HUES6 (cell line): ENCODE measurements at regions not wholly inside any gene's neighbourhood (a gene's known extent, or its start where the extent isn't known, plus 50 kb on each side); places are given as distances from the start of the nearest gene placed in this dataset.

ENCODE experiments used
- H3K27ac ChIP-seq: 2 replicates; pipeline ENCODE4 v1.7.0; 2013; ENCODE audit warnings: low read depth, mild to moderate bottlenecking, low read length, inconsistent platforms
- H3K27me3 ChIP-seq: 2 replicates; pipeline ENCODE4 v1.6.1; 2013; ENCODE audit warnings: low read length; ENCODE audit not compliant: control insufficient read depth, insufficient read depth
- H3K36me3 ChIP-seq: 2 replicates; pipeline ENCODE4 v1.6.1; 2013; ENCODE audit warnings: low read length; ENCODE audit not compliant: control insufficient read depth, insufficient read depth
- H3K4me1 ChIP-seq: 2 replicates; pipeline ENCODE4 v1.6.1; 2013; ENCODE audit warnings: low read length; ENCODE audit not compliant: control insufficient read depth, insufficient read depth
- H3K4me3 ChIP-seq: 2 replicates; pipeline ENCODE4 v1.5.1; 2013; ENCODE audit warnings: low read depth, low read length
- H3K9ac ChIP-seq: one replicate; pipeline ENCODE4 v1.6.1; 2013; ENCODE audit warnings: mild to moderate bottlenecking, low read length
- H3K9me3 ChIP-seq: 2 replicates; pipeline ENCODE4 v1.6.1; 2013; ENCODE audit warnings: low read depth, low read length; ENCODE audit not compliant: control insufficient read depth, insufficient read depth

DNA sequence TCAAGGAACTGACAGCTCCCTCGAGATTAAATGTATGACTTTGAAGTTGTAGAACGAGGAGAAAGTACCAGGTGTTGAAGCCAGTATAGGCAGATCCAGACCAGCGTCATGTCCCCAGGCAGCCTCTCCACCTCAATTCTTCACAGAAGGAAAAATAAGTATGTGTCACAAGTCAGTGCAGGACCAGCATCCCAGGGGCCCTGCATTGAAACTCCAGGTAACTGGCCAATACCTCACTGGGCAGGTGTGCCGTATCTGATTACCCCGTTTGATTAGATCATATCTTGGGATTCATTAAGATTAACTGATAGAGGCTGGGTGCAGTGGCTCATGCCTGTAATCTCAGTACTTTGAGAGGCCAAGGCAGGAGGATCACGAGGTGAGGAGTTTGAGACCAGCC lies 466.7 kb upstream of the B3GAT1 start:
- H3K4me3 ChIP-seq: no peak overlapping the region
- H3K4me1 ChIP-seq: peaks cover 5% of the 10 kb centered on the region; the same call in 1 of the 2 replicates
- H3K36me3 ChIP-seq: no peaks in the 10 kb centered on the region
- no peak overlapping the region for H3K9ac ChIP-seq
- H3K27me3 ChIP-seq: 0 out of 2 replicates have a peak, but pooled peaks cover 9% of the 10 kb centered on the region
- no peaks in the 10 kb centered on the region for H3K9me3 ChIP-seq
- no peak overlapping the region for H3K27ac ChIP-seq

DNA sequence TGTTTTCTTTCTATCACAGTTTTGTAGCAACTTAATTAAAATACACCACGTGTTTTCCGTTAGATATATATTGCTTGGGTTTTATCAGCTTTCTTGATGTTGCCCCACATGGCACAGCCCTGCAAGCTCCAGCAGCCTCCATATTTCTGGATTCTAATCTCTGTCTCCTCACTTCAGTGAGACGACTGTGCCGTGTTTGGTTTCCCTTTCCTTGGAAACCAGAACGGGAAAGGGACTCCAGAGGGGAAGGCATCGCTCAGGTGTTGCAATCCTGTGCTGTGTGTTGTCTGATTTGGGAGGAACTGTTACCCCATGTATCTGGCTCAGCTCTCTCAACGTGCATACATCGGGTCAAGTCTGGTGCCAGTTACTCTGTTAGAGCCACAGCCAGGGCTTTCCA lies 464.2 kb upstream of the B3GAT1 start:
- no peaks in the 10 kb centered on the region for H3K9me3 ChIP-seq
- H3K27ac ChIP-seq: no peak overlapping the region
- H3K36me3 ChIP-seq: no peaks in the 10 kb centered on the region
- H3K4me3 ChIP-seq: no peak overlapping the region
- 0 out of 2 replicates have a peak, but pooled peaks cover 9% of the 10 kb centered on the region for H3K27me3 ChIP-seq
- H3K4me1 ChIP-seq: no peaks in the 10 kb centered on the region
- H3K9ac ChIP-seq: no peak overlapping the region

DNA sequence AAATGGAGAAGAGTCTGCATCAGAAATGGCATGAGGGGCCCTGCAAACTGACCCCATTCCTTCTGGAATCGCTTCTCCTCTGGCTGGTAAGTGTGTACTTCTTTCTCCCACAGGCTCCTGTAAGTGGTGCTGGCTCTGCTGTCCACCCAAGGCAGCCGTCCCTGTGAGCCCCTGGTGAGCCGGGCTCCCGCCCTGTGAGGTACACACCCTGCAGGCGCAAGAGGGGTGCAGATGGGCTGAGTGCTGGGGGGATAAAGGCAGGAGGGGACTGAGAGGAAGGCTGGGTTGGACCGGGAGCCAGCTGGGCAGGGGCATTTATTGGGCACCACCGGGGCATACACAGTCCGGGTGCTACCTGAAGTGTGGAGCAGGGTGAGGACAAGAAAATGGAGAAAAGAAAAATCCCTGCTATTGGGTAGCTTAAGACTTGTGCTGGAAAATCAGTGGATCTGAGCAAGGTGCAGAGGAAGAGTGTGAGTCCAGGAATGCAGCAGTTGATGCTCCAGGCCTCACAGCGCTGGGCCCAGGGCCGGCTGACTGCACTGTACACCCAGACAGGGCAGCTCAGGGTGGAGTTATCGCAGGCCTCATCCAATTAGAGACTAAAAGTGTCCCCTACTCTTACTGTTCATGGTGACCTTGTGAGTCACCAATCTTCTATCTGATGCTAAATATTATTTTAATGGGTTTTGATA lies 455.1 kb upstream of the B3GAT1 start:
- H3K9ac ChIP-seq: no peak overlapping the region
- H3K4me1 ChIP-seq: peaks cover 3% of the 10 kb centered on the region; the same call in 1 of the 2 replicates
- no peaks in the 10 kb centered on the region for H3K36me3 ChIP-seq
- H3K9me3 ChIP-seq: no peaks in the 10 kb centered on the region
- H3K27ac ChIP-seq: no peak overlapping the region
- no peak overlapping the region for H3K4me3 ChIP-seq
- H3K27me3 ChIP-seq: peaks cover 6% of the 10 kb centered on the region; the same call in 1 of the 2 replicates

DNA sequence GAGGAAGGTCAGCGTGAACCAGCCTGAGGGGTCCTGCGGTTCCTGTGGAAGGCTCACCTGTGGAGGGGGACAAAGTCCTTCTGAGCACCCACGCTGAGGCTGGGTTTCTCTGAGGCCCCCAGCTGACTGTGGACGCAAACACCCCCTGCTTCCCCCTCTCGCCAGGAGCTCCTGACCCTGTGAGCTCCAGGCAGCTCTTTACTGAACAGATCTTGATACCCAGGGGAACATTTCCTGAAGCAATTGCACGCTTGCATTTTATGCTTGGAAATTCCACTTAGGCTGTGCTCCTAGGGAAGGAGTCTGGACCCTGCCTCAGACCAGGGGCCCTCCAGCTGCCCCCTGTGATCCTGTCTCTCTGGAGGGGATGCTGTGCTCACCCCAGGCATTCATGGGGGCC lies 454.2 kb upstream of the B3GAT1 start:
- H3K36me3 ChIP-seq: no peaks in the 10 kb centered on the region
- H3K9ac ChIP-seq: no peak overlapping the region
- no peak overlapping the region for H3K4me3 ChIP-seq
- peaks cover 3% of the 10 kb centered on the region; the same call in 1 of the 2 replicates for H3K4me1 ChIP-seq
- peaks cover 6% of the 10 kb centered on the region; the same call in 1 of the 2 replicates for H3K27me3 ChIP-seq
- H3K9me3 ChIP-seq: no peaks in the 10 kb centered on the region
- H3K27ac ChIP-seq: no peak overlapping the region

DNA sequence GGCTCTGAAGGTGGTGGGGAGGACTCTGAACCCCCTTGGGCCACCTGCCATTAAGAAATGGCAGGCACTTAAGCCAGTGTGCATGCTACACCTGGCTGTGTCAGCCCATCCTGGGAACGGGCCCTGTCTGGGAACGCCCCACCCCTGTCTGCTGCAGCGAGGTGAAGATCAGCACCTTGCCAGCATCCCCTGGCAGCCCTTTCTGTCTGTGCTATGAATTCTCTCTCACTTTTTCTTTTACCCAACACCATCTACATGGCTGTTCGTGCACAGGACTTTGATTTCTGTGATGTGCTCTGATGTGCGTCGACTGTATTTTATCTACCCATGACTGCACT lies 452.9 kb upstream of the B3GAT1 start:
- peaks cover 3% of the 10 kb centered on the region; the same call in 1 of the 2 replicates for H3K4me1 ChIP-seq
- no peak overlapping the region for H3K27ac ChIP-seq
- H3K9me3 ChIP-seq: no peaks in the 10 kb centered on the region
- H3K36me3 ChIP-seq: no peaks in the 10 kb centered on the region
- peaks cover 6% of the 10 kb centered on the region; the same call in 1 of the 2 replicates for H3K27me3 ChIP-seq
- H3K4me3 ChIP-seq: no peak overlapping the region
- H3K9ac ChIP-seq: no peak overlapping the region

DNA sequence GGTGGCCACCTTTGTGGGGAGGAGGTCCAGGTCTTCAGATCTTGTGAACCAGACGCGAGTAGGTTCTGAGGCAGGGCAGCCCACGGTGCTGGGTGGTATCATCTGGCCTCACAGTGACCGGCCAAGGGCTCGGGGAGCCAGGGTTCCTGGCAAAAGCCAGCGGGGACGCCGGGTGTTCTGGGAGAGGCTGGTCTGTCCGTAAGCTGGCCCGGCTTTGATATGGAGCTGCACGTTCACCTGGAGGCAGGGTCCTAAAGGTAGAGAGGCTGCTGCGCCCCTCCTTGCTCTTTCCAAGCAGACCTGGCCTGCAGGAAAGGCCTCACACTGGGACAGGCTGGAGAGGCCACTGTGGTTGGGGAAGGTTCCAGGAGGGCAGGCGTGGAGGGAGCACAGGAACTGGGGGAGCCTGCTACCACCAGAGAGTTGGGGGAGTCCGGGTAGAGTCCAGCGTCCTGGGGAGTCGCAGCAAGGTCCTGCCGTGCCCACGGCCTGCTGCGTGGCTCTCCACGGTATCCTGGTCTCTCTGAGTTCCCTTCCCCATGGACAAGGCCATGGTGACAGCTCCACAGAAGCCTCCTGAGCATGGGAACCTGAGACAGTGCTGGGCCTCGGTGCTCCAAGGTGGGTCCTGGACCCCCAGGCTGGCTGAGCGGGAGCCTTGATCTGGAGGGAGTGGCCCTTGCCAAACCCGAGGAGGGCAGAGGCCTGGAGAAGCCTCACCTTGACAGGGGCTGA lies 452.4 kb upstream of the B3GAT1 start:
- H3K9me3 ChIP-seq: no peaks in the 10 kb centered on the region
- H3K4me3 ChIP-seq: no peak overlapping the region
- H3K36me3 ChIP-seq: no peaks in the 10 kb centered on the region
- peaks cover 6% of the 10 kb centered on the region; the same call in 1 of the 2 replicates for H3K27me3 ChIP-seq
- no peak overlapping the region for H3K9ac ChIP-seq
- H3K27ac ChIP-seq: no peak overlapping the region
- H3K4me1 ChIP-seq: peaks cover 3% of the 10 kb centered on the region; the same call in 1 of the 2 replicates

DNA sequence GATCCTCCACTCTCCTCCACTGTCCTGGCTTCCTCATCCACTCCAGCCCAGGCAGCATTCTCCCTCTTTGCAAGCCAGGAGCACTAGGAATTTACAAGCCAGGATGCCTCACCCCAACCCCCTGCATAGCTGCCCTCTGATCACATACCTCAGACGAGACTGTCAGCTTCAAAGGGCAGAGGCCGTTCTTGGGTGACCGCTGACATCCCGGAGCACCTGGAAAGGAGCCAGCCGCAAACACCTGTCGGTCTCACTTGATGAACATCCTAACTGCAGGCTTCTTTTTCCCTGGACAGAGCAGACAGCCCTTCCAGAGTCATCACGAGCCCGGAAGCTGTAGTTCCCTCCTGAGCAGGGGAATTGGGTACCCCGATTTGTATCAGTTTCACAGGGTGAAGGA lies 451.3 kb upstream of the B3GAT1 start:
- Histone ChIP-seq H3K9me3 (no peaks in the 10 kb centered on the region), H3K36me3 (no peaks in the 10 kb centered on the region), H3K27ac (no peak overlapping the region), H3K4me1 (peaks cover under 1% of the 10 kb centered on the region; the same call in 1 of the 2 replicates), H3K27me3 (peaks cover 4% of the 10 kb centered on the region; the same call in 1 of the 2 replicates), H3K4me3 (no peak overlapping the region), H3K9ac (no peak overlapping the region)

DNA sequence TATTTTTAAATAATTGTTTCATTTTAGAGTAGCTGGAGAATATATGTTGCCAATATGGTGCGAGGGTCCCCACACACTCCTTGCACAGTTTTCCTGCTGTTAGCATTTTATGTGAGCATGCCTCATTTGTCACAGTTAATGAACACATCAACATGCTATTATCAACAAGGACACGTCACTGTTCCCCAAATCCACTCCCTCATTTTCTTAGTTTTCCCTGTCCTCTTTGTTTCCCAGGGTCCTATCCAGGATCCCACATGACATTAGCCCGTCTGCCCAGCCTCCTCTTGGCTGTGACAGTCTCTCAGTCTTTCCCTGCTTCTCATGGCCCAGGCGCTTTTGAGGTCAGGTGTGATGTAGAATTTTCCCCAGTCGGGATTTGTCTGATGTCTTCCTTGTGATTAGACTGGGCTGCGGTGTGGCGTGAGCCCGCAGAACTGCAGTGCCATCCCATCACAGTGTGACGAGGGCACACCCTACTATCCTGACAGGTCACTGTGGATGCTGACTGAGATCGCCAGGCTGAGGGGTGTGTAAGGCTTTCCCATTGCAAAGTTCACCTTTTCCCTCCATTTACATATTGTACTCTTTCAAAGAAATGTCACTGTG lies 450.6 kb upstream of the B3GAT1 start:
- H3K4me3 ChIP-seq: no peak overlapping the region
- no peaks in the 10 kb centered on the region for H3K36me3 ChIP-seq
- H3K27ac ChIP-seq: no peak overlapping the region
- no peaks in the 10 kb centered on the region; the same call in 1 of the 2 replicates for H3K4me1 ChIP-seq
- H3K9ac ChIP-seq: no peak overlapping the region
- no peaks in the 10 kb centered on the region for H3K27me3 ChIP-seq
- no peaks in the 10 kb centered on the region for H3K9me3 ChIP-seq

DNA sequence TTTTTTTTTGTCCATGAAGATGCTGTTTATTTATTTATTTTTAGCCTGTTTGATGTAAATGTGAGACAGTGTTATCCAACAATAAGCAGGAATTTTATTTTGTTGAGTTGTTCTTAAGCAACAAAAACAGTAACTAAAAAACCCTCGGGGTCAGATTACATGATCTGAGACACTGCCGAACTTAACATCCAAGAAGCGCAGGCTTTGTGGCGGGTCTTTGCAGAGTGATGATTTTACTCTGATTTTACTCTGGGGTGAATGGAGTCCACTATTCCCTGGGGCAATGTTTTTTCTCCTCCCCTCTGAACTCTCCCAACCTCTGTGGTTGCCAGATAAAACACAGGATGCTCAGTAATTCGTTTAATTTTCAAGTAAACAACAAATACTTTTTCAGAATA lies 450.1 kb upstream of the B3GAT1 start:
- no peak overlapping the region for H3K9ac ChIP-seq
- H3K4me1 ChIP-seq: no peaks in the 10 kb centered on the region; the same call in 1 of the 2 replicates
- H3K36me3 ChIP-seq: no peaks in the 10 kb centered on the region
- no peaks in the 10 kb centered on the region for H3K27me3 ChIP-seq
- H3K27ac ChIP-seq: no peak overlapping the region
- H3K9me3 ChIP-seq: no peaks in the 10 kb centered on the region
- no peak overlapping the region for H3K4me3 ChIP-seq

DNA sequence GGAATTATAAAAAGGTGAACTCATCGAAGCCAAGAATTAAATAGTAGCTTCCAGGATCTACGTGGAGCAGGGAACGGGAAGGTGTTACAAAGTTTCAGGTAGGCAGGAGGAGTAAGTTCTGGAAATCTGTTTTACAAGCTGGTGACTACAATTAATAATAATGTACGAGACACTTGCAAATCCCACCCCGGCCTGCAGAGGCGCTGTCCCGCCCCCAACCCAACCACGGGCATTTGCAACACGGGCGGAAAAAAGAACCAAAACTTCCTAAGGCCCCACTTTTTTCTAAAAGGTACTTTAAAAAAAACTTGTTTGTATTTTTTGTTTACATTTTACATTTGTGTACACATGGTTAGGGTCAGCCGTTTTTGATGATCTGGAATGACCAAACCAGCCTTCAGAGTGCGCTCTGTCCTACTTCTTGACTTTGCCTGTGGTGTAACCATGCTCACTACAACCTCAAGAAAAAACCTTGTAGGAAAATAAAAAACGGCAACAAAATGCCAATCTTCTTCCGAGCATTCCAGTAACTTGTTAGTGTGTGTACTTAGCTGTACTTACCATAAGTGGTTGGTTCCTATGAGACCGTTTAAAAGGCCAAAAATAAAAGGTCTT lies 449.6 kb upstream of the B3GAT1 start:
- Histone ChIP-seq H3K9ac (no peak overlapping the region), H3K4me1 (no peaks in the 10 kb centered on the region; the same call in 1 of the 2 replicates), H3K9me3 (no peaks in the 10 kb centered on the region), H3K27ac (no peak overlapping the region), H3K4me3 (no peak overlapping the region), H3K27me3 (no peaks in the 10 kb centered on the region), H3K36me3 (no peaks in the 10 kb centered on the region)
